Gastrocnemius medialis (tissue), 4 donors: ENCODE measurements at regions not wholly inside any gene's neighbourhood (a gene's known extent, or its start where the extent isn't known, plus 50 kb on each side); places are given as distances from the start of the nearest gene placed in this dataset.
A peak's percentile ranks its signal among the peaks of the same experiment; 100 is the strongest.

Experiments
- ATAC-seq, 2 donors: fragments of 150-250 bp; one replicate each; pipeline ENCODE4 v1.9.1; 2016
- DNase-seq, 2 donors: peaks; one replicate each; pipeline ENCODE4 v3.0.0-alpha.2; 2019
- H3K27ac ChIP-seq, 4 donors: fragments of 200-600 bp; sonication (generic); 1 replicate in 1 of 4; 2 replicates in 3 of 4; pipeline ENCODE4 v1.5.1; 2016 to 2018; ENCODE audit warnings: mild to moderate bottlenecking in 2 of 4, moderate library complexity in 1 of 4
- H3K27me3 ChIP-seq, 3 donors: fragments of 200-600 bp; sonication (generic) in 2 of 3; 1 replicate in 1 of 3; 2 replicates in 2 of 3; pipeline versions ENCODE4 v1.5.1 to v1.6.0; 2016 to 2019; ENCODE audit warnings: mild to moderate bottlenecking in 1 of 3, moderate library complexity in 1 of 3
- H3K36me3 ChIP-seq, 2 donors: fragments of 200-600 bp; sonication (generic) in 1 of 2; one replicate each; pipeline ENCODE4 v1.5.1; 2017 to 2018
- H3K4me1 ChIP-seq, 2 donors: fragments of 200-600 bp; sonication (generic) in 1 of 2; one replicate each; pipeline ENCODE4 v1.5.1; 2016 to 2017; ENCODE audit warnings: mild to moderate bottlenecking in 2 of 2
- H3K4me3 ChIP-seq, 4 donors: fragments of 200-600 bp; sonication (generic) in 3 of 4; 1 replicate in 1 of 4; 2 replicates in 3 of 4; pipeline ENCODE4 v1.5.1; 2016 to 2019; ENCODE audit warnings: mild to moderate bottlenecking in 2 of 4
- H3K9me3 ChIP-seq, 3 donors: fragments of 200-600 bp; sonication (generic) in 2 of 3; 1 replicate in 1 of 3; 2 replicates in 2 of 3; pipeline ENCODE4 v1.5.1; 2016 to 2019
- POLR2A ChIP-seq, 2 donors: fragments of 450-650 bp; IDR thresholded peaks; one replicate each; pipeline ENCODE4 v1.6.1; 2017; ENCODE audit warnings: antibody characterized with exemption in 2 of 2, mild to moderate bottlenecking in 2 of 2, moderate library complexity in 2 of 2
- in situ Hi-C, 4 donors: fragments of 200-750 bp; cut with MboI; loops; one replicate each; pipeline versions ENCODE4 v1.15.0 to v1.8.0; 2017; ENCODE audit warnings: low sequenced_read_pairs in 4 of 4
- intact Hi-C: fragments of 100-400 bp; cut with DNase I; formaldehyde crosslinking; loops from one replicate; pipeline ENCODE4 v1.15.1; 2023; ENCODE audit warnings: low total_unique reads
- TF ChIP-seq, protein P1 (sequence below), 5 experiments: fragments of 450-650 bp in 3 of 5; fragments of 200-600 bp in 2 of 5; sonication (generic) in 2 of 5; IDR thresholded peaks in 4 of 5; conservative IDR thresholded peaks in 1 of 5; 1 replicate in 4 of 5; 2 replicates in 1 of 5; pipeline ENCODE4 v1.5.1; 2016 to 2019; ENCODE audit warnings: antibody characterized with exemption in 5 of 5, mild to moderate bottlenecking in 3 of 5, moderate library complexity in 3 of 5

- ATAC-seq: no peak
- Histone ChIP-seq H3K36me3 (no peaks in the 10 kb centered on the region), H3K4me1 (peaks cover 21 to 34% of the 10 kb centered on the region in 2 donors), H3K4me3 (no peak overlapping the region), H3K27ac (no peak overlapping the region), H3K9me3 (no peaks in the 10 kb centered on the region), H3K27me3 (no peaks in the 10 kb centered on the region)
- no peak for TF ChIP-seq POLR2A (IDR thresholded peaks at IDR 0.05)
- TF ChIP-seq, protein P1, sequence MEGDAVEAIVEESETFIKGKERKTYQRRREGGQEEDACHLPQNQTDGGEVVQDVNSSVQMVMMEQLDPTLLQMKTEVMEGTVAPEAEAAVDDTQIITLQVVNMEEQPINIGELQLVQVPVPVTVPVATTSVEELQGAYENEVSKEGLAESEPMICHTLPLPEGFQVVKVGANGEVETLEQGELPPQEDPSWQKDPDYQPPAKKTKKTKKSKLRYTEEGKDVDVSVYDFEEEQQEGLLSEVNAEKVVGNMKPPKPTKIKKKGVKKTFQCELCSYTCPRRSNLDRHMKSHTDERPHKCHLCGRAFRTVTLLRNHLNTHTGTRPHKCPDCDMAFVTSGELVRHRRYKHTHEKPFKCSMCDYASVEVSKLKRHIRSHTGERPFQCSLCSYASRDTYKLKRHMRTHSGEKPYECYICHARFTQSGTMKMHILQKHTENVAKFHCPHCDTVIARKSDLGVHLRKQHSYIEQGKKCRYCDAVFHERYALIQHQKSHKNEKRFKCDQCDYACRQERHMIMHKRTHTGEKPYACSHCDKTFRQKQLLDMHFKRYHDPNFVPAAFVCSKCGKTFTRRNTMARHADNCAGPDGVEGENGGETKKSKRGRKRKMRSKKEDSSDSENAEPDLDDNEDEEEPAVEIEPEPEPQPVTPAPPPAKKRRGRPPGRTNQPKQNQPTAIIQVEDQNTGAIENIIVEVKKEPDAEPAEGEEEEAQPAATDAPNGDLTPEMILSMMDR (IDR thresholded peaks at IDR 0.05 in 4 of 5, conservative IDR thresholded peaks at IDR 0.05 in 1 of 5): no peak
- DNase-seq: no peak
- in situ Hi-C loops: no loop called here
- intact Hi-C loops: no loop called here
Measured at GRCh38 chr1:234697015-234697414, 87.0 kb upstream of the IRF2BP2 start.

DNA sequence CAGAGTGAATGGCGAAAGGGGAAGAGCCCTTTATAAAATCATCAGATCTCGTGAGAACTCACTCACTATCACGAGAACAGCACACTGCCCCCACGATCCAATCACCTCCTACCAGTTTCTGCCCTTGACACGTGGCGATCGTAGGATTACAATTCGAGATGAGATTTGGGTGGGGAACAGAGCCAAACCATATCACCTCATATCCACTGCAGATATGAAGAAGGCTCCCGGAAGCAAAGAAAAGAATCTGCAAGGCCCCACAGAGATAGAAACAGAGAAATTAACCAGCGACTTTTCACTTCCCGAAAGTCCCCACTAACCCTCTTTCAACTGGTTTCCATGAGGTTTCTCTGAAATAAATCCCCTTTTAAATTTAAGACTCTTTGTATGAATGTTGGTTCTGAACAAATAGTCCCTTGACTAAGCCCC lies 86.2 kb upstream of the IRF2BP2 start:
- no peaks in the 10 kb centered on the region for H3K9me3 ChIP-seq
- in situ Hi-C loops (no loop called here), intact Hi-C loops (no loop called here)
- no peak overlapping the region for H3K27ac ChIP-seq
- H3K4me3 ChIP-seq: no peak overlapping the region
- no peaks in the 10 kb centered on the region for H3K27me3 ChIP-seq
- TF ChIP-seq, protein P1 (IDR thresholded peaks at IDR 0.05 in 4 of 5, conservative IDR thresholded peaks at IDR 0.05 in 1 of 5): no peak
- no peak for TF ChIP-seq POLR2A (IDR thresholded peaks at IDR 0.05)
- peaks cover 21 to 28% of the 10 kb centered on the region in 2 donors for H3K4me1 ChIP-seq
- ATAC-seq (no peak), DNase-seq (no peak)
- H3K36me3 ChIP-seq: no peaks in the 10 kb centered on the region

DNA sequence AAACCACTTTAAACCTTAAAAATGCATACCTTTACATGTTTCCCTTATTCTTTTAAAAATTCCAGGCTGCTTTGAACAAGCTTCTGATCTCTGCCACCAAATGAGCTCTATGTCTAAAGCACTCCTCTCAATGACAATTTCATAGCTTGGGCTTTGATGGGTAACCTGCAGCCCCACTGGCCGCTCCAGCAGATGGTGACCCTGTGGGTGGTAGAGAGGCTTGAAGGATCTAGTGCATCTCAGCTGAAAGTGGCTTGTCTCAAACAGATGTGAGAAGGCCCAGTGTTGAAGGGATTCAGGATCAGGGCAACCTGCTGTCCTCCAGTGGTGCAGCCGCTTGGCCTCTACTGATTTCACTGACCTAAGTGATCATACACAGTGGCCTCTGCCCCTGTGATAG lies 84.7 kb upstream of the IRF2BP2 start:
- in situ Hi-C loops (no loop called here), intact Hi-C loops (no loop called here)
- no peak overlapping the region for H3K27ac ChIP-seq
- TF ChIP-seq, protein P1 (IDR thresholded peaks at IDR 0.05 in 4 of 5, conservative IDR thresholded peaks at IDR 0.05 in 1 of 5): no peak
- TF ChIP-seq POLR2A (IDR thresholded peaks at IDR 0.05): no peak
- H3K36me3 ChIP-seq: no peaks in the 10 kb centered on the region
- H3K4me1 ChIP-seq: peaks cover 7 to 17% of the 10 kb centered on the region in 2 donors
- no peak overlapping the region for H3K4me3 ChIP-seq
- no peaks in the 10 kb centered on the region for H3K9me3 ChIP-seq
- no peaks in the 10 kb centered on the region for H3K27me3 ChIP-seq
- DNase-seq (no peak), ATAC-seq (no peak)

DNA sequence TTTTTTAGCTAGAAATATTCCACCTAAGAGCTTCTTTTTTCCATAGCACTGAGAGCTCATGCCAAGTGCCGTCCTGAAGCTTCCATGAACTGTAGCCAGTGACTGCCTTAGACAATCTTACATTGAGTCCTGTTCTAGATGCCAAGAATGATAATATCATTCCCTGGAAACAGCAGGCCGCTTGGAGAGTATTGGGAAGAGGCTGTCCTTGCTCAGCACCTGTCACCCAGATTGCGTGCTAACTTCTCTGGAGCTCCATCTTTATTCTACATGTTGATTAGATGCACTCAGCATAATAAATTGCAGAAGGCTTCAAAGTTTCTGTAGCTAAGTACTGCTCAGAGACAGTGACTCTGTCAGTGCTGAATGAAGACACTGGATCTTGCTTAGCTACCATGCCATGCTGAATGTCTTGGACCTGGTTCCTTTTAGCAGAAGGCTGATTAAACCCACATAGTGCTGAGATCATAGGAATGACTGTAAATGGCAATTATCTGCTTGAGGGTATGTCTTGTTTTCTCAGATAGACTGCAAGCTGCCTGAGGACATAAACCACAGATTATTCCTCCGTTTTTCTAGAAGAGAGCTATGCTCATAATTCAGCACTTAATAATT lies 83.1 kb upstream of the IRF2BP2 start:
- no peaks in the 10 kb centered on the region for H3K9me3 ChIP-seq
- H3K4me3 ChIP-seq: no peak overlapping the region
- H3K4me1 ChIP-seq: peaks cover 6 to 13% of the 10 kb centered on the region in 2 donors
- H3K36me3 ChIP-seq: no peaks in the 10 kb centered on the region
- TF ChIP-seq, protein P1 (IDR thresholded peaks at IDR 0.05 in 4 of 5, conservative IDR thresholded peaks at IDR 0.05 in 1 of 5): no peak
- TF ChIP-seq POLR2A (IDR thresholded peaks at IDR 0.05): no peak
- H3K27me3 ChIP-seq: no peaks in the 10 kb centered on the region
- ATAC-seq: peak in 1 of 2 donors; percentile 38
- peak overlapping the region; percentile 5 to 52 (median 24) for H3K27ac ChIP-seq
- DNase-seq: no peak
- in situ Hi-C loops (no loop called here), intact Hi-C loops (no loop called here)

- ATAC-seq: no peak
- in situ Hi-C loops: no loop called here
- no peak for TF ChIP-seq POLR2A (IDR thresholded peaks at IDR 0.05)
- TF ChIP-seq, protein P1 (IDR thresholded peaks at IDR 0.05 in 4 of 5, conservative IDR thresholded peaks at IDR 0.05 in 1 of 5): no peak
Measured at GRCh38 chr1:234691567-234691966, 81.6 kb upstream of the IRF2BP2 start.

More at GRCh38 chr1:234691567-234691966, 81.6 kb upstream of the IRF2BP2 start:
- H3K9me3 ChIP-seq: no peaks in the 10 kb centered on the region
- no peaks in the 10 kb centered on the region for H3K27me3 ChIP-seq
- H3K4me3 ChIP-seq: no peak overlapping the region
- intact Hi-C loops: no loop called here
- no peak for DNase-seq
- H3K36me3 ChIP-seq: no peaks in the 10 kb centered on the region
- H3K4me1 ChIP-seq: peaks cover 6 to 13% of the 10 kb centered on the region in 2 donors
- no peak overlapping the region for H3K27ac ChIP-seq
